ENCODE measurements at regions not wholly inside any gene's neighbourhood (a gene's known extent, or its start where the extent isn't known, plus 50 kb on each side); places are given as distances from the start of the nearest gene placed in this dataset.

DNA sequence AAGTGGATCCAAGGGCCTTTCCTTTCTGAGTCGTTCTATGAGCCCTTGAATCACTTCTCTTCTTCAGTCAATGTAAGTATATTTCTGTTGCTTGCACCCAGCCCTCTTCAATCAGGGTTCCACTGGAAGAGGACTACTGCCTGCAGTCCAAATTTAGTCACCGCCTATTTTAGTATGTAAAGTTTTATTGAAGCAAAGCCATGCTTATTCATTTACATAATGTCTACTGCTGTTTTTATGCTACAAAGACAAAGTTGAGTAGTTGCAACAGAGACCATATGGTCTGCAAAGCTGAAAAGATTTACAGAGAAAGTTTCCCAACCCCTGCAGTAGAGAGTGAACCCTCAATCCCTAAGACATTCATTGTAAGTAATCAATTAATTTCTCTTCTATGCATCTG, 332.5 kb upstream of the TNP1 start:
- DNase-seq (ENCODE audit: low spot score), result no peak

DNA sequence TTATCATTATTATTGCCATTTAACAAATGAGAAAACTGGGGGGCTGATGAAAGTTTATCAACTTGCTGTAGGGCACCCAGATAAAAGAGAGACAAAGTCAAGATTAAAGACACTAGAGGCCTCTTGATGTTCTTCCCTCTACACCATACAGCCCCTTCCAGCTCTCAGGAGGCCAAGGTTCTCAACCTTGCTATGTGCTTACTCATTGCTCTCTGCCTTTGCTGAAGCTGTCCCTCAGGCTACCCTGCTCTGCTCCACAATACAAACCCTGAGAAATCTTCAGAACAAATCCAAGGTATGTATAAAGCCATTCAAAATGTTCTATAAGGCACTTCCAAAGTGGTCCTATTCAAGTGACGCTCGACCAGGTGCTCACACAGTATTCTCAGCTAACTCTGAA, 329.9 kb upstream of the TNP1 start:
- DNase-seq (ENCODE audit: low spot score), result no peak

DNA sequence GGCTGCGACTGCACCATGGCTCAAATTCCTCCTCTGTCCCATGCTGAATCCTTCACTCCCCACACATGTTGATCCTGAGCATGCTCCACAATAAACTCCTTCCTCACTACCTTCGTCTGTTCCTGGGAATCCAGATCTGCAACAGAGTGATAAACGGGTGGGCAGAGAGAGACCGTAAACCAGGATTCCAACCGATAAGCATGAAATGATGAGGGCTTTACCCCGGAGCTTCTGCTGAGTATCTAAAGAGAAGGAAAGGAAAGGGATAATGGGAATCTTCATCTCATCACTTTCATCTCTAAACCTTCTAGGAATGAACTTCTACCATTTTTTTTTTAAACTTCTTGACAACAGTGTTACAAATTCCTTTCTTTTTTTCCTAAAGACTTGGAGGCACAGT, 329.3 kb upstream of the TNP1 start:
- no peak for DNase-seq (ENCODE audit: low spot score)

DNA sequence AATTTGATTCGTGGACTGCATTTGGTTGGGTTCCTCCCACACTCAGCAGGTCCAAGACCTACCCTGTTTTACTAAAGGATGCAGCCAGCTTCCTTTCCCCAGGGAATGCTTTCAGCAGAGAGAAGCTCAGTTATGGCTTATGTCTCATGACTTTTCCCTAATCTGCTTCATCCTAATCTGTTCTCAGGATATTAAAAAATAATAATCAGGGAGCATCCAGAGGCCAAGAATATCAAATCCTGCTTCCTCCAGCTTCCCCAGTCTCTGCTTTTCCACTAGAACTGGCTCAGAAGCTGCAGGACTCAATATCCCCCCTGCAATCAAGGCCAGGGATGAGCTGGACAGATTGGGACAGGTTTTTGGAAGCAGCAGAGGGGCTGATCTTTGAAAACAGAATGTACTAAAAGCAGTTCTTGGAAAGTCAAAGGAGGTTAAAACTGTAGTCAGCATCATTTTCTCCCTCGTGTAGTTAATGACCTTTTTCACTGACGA, 326.9 kb upstream of the TNP1 start:
- no peak for DNase-seq (ENCODE audit: low spot score)

DNA sequence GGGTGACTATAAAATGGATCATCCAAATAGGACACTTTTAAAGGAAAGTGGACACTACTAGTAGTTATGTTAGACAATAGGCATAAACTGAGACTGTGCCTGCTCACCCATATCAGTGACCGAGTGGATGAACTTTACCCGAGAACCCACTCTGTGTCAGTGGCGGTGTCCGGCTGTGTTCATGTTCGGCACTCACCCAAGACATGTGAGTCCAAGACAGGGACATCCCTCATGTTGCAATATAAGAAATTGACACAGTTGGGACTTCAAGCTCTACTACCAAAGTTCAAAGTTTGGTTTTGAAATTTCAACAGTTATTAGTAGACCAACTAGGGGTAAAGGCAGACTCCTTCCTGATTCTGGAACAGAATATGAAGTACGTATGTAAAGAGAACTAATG, 326.3 kb upstream of the TNP1 start:
- no peak for DNase-seq (ENCODE audit: low spot score)

DNA sequence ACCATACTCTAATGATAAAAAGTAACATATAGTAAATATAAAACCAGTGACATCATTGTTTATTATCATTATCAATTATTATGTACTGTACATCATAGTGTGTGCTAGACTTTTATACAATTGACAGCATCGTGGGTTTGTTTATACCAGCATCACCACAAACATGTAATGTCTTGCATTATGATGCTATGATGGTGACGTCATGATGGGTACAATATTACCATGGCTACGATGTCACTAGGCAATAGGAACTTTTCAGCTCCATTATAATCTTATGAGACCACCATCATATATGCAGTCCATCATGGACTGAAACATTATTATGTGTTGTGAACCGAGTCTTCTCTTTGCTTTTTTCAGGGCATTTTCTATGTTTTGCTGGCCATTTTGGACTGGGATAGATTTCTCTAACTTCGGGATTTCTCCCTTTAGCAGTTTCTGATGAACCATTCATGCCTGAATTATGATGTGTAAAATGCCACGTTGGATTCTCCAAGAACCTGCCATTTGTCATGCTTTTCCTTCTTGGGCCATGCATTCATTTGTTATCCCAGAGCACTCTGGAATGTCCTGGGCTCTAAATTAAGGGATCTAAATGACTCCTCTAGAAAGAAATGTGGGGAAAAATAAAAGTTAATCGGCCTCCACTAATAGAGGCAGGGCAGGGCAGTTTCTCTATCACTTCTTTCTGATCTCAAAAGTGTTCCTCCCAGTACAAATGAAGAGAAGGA, 325.6 kb upstream of the TNP1 start:
- DNase-seq (ENCODE audit: low spot score), result no peak

DNA sequence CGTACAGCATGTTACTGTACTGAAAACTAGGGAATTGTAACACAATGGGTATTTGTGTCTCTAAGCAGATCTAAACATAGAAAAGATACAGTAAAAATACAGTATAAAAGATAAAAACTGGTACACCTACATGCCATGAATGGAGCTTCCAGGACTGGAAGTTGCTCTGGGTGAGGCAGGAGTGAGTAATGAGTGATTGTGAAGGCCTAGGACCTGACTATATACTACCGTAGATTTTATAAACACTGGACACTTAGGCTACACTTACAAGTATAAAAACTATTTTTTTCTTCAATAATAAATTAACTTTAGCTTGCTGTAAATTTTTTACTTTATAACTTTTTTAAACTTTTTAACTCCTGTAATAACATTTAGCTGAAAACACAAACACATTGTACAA, 324.4 kb upstream of the TNP1 start:
- DNase-seq (ENCODE audit: low spot score), result no peak

DNA sequence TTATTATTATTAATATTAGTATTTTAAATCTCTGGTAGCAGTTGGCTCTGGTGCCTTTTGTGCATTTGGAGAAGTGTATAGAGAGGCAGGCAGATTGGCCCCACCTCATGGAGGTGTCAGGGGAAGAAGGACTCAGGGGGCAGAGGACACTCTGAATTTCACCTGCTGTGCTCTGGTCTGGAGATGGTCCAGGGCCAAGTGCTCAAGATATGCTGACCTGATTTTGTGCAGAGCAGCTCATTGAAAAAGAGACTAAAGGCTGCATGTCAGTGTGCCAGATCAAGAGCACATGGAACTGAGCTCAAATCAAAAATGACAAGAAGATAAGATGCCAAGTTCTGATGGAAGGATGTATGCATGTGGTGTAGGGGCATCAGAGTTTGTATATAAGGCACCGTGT, 323.6 kb upstream of the TNP1 start:
- no peak for DNase-seq (ENCODE audit: low spot score)

DNA sequence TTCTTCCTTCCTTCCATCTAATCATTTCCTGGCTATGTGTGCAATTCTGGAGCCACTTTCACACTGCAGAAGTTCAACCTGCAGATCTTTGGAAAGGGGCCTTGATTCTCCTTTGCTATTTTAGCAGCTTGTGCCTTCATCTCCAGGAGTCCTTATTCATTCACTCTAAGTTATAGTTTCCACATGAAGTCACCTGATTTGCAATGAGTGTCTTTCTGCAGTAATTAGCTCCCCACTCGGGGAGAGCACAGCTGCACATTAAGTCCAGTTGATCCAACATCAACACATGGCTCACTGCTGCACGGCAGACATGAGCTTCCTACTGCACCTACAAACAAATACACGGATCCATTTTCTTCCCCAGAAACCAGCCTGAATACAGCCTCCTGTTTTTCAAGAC, 323.1 kb upstream of the TNP1 start:
- DNase-seq (ENCODE audit: low spot score), result no peak

DNA sequence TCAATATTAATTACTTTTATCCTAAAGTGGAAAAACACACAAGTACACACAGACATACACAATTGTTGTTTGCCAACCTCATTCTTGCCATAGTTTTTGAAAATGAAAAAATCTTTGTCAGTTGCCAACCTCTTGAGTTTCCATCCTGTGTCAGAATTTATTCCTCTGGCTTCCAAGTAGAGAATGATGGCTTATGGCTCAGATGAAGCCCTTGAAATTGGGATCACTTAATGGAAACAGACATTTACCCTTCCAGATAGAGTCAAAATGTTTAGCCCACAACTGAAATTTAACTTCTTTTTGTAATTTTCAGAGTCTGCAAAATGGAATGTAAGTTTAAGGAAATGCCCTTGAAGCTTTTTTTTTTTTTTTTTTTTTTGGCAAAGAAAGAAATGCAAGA, 321.6 kb upstream of the TNP1 start:
- DNase-seq (ENCODE audit: low spot score), result no peak

DNA sequence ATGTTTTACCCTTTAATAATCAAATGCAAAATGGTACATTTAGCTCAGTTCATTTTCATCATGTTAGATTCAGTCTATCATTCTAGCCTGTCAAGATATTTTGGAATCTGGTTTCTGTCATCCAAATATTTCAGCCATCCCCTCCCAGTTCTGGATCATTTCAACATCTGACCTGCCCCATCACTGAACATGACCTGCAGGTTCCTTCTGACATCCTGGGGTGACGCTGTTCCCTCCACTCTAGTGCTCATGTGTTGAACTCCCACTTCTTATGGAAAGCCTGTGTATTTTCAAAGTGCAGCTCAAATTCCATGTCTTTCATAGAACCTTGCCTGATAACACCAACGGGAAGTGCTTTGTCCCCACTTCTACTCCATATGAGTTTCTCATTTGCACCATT, 320.0 kb upstream of the TNP1 start:
- no peak for DNase-seq (ENCODE audit: low spot score)

DNA sequence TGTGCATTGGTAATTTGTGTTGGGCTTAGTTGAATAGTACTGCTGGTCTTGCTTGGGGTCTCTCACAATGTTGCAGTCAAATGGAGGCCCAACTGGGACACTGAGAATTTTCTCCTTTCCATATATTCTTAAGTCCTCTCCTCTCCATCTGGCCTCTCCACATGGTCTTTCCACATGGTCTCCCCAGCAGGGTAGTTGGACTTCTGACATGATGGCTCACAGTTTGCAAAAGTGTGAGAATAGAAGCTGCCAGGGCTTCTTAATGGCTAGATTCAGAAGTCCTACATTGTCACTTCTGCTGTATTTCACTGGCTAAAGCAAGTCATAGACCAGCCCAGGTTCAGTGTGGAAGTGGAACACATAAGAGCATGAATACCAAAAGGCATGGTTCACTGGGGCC, 318.5 kb upstream of the TNP1 start:
- DNase-seq (ENCODE audit: low spot score), result no peak

DNA sequence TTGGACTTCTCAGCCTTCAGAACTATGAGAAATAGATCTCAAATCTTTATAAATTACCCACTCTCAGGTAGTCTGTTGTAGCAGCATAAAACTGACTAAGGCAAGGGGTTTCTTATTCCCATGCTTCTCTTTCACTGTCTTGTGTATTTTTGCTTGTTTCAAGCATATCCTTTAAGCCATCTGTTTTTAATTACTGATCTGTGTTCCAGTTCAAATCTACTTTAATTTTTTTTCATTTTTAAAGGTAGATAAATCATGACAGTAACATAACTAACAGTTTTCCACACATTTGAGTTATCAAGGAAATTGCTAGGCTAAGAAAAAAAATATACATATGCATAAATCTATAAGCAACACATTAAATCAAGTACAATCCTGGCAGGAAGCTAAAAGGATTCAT, 317.9 kb upstream of the TNP1 start:
- no peak for DNase-seq (ENCODE audit: low spot score)

DNA sequence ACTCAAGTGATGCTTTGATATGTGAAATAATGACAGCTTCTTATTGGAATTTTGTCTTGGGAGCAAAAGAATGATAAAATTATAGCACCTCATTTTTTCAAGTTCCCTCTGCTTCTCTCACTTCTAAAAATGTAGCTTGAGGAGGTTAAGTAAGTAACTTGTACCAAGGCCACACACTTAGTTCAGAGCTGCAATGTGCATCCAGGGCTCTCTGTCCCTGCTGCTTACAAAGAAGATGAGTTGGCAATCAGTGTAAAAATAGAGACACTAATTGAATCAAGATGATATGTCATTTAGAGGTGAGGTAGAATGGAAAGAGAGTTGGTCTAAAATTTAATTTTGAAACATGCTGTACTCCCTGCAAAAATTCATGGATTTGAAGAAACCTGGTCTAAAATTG, 312.0 kb upstream of the TNP1 start:
- no peak for DNase-seq (ENCODE audit: low spot score)

DNA sequence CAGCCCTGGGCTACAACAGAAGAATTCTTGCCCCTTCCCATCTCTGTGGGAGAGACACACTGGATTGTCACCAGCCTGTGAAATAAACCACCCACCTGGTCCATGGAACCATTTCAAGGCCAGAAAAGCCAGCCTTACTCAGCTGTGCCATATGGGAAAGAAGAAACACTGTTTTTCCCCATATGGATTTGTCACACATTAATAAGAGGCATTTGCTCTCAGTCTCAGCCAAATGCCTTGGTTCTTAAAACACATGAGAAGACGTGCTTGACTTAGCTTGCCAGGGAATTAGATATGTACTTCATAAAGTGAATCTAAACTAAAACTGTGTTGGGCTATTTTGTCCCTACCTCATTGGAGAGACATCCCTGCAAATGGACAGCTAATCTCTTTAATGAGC, 308.6 kb upstream of the TNP1 start:
- no peak for DNase-seq (ENCODE audit: low spot score)

DNA sequence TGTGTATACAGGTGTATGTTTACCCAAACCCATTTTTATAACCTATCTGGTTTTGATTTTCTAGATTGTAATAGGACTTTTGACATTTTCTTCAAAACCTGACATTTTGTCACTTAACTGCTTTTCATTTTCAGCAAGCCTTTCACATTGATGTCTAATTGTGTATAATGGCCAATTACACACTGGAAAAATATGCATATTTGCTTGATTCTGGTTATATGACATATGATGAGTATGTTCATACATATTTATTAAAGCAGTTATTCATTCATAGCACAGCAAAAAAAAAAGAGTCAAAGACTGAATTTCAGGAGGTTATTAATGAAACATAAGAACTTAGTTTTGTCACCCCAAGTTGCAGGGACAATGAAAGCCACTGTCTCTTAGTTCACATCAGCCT, 307.7 kb upstream of the TNP1 start:
- no peak for DNase-seq (ENCODE audit: low spot score)

DNA sequence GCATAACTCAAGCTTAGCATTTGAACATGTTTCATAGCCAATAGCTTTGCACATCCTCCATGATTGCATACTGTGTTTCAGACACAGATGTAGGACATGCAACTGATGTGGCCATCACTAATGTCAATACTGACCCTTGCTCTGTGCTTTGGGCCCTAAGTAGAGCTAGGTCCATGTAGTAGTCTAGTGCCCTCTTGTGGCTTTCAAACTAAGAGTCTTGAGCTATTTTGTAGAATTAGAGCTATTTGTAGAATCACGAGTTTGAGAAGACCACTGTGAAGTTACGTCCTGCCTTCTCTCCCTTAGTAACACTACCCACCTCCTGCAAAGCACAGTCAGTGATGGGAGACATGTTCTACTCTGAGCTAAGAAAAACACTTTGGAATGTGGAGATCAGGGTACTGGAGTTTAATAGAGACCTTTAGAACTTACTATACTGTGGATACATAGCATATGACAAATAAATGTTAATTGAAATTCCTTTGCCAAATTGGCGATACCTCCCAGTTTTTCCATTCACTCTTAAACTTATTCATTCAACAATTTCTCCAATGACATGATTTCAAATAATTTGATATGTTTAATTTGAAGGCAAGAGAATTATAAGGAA, 306.5 kb upstream of the TNP1 start:
- peak; percentile 46 for DNase-seq (ENCODE audit: low spot score)

DNA sequence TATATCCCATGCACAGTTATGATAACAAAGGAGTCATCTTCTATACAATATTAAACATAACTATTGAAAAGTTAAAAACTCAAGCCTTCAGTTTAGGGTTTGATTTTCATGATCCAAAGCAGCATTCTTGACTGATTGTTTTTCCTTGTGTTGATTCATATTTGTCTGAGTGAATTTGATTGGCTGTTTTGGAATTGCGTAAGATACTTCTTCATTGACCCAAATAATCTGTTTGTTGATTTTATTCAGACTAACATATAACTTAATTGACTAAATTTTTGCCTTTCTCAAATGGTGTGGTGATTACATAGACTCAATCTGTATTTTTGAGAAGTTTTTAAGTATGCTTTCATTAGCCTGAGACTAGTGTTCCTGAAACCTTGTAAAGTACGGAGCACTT, 305.7 kb upstream of the TNP1 start:
- DNase-seq (ENCODE audit: low spot score), result no peak

DNA sequence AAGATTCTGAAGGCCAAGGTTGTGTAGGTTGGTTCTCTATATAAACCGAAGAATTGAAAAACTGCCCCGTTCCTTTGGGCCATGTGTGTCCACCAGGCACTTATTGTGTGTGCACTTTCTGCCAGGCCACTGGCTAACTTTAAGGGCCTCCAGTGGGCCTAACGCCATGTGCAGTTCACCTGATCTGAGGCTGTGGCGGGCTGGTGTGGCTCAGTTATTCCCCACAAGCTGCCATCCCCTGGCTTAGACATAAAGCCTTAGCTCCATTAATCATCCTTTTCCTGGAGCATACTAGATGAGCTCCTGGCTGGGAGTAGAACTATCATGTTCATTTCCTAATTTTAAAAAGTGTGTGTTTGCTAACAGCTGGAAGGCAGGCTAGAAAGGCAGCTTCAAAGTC, 304.1 kb upstream of the TNP1 start:
- no peak for DNase-seq (ENCODE audit: low spot score)

DNA sequence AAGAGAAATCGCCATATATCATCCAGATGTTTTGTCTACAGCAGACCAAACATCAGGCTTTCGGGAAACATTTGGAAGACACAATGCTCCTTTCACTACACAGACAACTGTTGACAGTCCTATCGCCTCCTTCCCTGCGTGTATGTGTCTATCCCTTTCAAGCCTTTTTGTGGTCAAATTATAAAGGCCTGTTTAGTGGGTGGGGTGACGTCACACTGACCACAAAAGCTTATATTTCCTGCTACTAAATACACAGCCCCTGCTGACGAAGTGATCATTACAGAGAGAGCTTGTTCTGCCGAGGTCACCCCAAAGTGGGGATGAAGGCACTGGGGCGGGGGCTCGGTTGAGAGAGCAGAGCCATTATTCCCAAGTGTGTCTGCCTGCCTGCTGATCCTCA, 302.7 kb upstream of the TNP1 start:
- DNase-seq (ENCODE audit: low spot score), result no peak

DNA sequence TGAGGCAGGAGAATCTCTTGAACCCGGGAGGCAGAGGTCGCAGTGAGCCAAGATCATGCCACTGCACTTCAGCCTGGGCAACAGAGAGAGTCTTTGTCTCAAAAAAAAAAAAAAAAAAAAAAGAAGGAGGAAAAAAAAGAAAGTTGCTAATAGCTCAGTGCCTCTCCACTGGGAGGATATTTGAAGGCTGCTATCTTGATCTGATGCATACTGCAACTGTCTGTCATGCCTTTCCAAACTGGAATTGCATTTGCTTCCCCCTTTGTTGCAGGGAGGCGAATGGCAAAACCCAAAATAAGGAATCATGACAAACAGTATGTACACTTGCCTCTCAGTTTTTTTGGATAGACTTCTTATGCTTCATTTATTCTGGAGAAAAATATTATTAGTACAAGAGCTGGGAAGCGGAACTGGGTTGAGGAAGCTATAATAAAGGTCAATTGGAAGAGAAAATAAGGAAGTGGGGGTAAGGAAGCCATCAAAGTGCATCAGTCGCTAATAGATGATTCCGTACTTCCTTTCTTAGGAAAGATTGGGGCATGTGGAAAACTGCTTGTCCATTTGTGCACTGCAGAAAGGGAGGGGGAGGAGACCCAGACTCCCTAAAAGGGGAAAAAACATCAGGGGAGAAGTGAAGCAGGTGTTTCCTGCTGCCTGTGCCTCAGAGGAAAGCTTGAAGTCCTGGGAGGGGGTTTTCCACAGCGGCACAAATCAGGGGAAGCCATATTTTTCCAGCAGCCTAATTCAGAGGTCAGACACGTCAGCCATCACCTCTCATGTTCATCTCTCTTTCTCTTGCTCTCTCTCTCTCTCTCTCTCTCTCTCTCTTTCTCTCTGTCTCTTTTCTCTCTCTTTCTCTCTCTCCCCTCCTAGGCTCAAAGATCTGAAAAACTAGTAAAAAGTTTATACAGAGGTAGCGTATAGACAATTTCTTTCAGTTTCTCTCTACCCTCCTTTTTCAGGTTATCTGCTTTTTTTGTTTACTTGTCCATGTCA, 301.4 kb upstream of the TNP1 start:
- DNase-seq (ENCODE audit: low spot score), result no peak

DNA sequence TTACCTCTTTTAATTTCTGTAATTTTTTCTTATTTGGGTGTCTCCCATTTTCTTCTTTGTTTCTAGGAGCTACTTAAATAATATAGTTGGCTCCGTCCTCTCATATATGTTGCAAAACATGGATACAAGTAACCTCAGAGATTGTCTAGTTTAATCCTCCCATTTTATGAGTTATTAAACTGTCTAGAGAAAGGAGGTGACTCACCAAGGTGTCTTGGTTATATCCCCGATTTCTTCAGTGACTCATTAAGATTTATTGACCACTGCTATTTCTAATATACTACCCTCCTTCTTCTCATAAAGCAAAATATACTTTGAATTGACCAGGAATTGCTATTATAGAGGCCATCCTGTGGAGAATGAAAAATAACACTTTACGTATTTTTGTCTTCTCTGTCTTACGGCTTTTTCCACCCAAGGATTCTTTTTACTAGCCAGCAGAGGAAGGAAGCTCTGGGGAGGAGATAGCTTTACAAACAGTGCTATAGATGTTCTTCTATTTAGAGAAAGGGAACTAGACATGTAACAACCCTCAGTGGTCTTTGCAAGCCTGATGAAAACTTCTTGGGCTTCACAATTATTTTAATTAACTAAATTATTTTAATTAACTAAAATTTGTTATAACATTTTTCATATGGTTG, 300.4 kb upstream of the TNP1 start:
- no peak for DNase-seq (ENCODE audit: low spot score)

All from kidney capillary endothelial cell (primary cell).